ENCODE measurements at regions not wholly inside any gene's neighbourhood (a gene's known extent, or its start where the extent isn't known, plus 50 kb on each side); places are given as distances from the start of the nearest gene placed in this dataset.

DNA sequence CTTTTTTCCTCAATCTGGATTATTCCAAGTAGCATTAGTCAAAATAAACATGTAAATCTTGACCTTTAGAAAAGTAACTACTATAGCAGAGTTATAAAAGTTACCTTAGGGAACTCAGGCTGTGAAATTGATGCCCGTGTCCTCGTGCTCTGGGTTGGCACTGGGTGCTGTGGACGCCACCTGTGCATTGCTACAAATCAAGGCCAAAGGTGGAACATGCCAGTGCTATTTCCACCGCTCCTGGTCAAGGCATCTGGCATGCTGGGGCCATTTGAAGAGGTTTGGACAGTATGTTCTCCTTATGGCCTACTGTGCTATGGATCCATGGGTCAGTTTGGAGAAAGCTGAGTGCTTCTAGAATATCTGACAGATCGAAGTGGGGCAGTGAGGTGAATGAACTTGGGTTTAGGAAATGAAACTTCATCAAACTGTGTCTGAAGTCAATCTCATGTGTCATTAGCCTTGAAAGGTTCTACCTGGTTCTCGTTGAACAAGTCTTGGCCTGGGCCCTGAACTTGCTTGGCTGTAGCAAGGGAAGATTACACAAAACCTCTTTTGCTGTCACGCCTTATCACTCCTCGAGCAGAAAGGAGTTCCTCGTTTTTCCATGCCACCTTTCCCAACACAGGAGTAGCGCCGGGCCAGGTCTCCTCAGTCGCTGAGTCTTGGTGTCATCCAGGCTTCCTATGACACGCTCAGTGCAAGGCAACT is 397.6 kb upstream of the RGMA start:
- no peak for DNase-seq (ENCODE audit: low read depth in 2 of 2)
- no peak for TF ChIP-seq CTCF (IDR thresholded peaks at IDR 0.05; ENCODE audit: low read depth, low read length)

GRCh38 chr15:93485438-93486327 is 396.7 kb upstream of the RGMA start:
- TF ChIP-seq CTCF (IDR thresholded peaks at IDR 0.05; ENCODE audit: low read depth, low read length), result no peak
- no peak overlapping the region for H3K4me3 ChIP-seq (replicated peaks in 1 of 2; ENCODE audit: low read depth in 2 of 2, low read length in 2 of 2)
- DNase-seq (ENCODE audit: low read depth in 2 of 2), result no peak

More for the DNA sequence above, 397.6 kb upstream of the RGMA start:
- no peak overlapping the region for H3K4me3 ChIP-seq (replicated peaks in 1 of 2; ENCODE audit: low read depth in 2 of 2, low read length in 2 of 2)

DNA sequence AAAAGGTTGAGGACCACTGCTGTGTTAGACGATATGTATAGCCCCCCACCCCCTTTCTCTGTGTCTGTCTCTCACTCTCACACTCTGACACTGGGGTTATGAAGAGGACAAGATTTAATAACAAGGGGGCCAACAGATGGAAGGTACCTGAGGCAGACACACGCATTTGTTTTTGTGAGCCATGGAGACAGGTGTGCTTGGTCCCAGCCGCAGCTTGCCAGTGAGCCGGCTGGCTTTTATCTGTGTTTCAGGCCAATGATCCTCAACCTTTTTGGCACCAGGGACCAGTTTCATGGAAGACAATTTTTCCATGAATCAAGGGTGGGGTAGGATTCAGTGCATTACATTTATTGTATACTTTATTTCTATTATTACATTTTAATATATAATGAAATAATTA is 394.9 kb upstream of the RGMA start:
- TF ChIP-seq CTCF (IDR thresholded peaks at IDR 0.05; ENCODE audit: low read depth, low read length), result no peak
- no peak overlapping the region for H3K4me3 ChIP-seq (replicated peaks in 1 of 2; ENCODE audit: low read depth in 2 of 2, low read length in 2 of 2)
- no peak for DNase-seq (ENCODE audit: low read depth in 2 of 2)

- no peak for DNase-seq (ENCODE audit: low read depth in 2 of 2)
- no peak for TF ChIP-seq CTCF (IDR thresholded peaks at IDR 0.05; ENCODE audit: low read depth, low read length)
- no peak overlapping the region for H3K4me3 ChIP-seq (replicated peaks in 1 of 2; ENCODE audit: low read depth in 2 of 2, low read length in 2 of 2)
Measured at GRCh38 chr15:93482731-93483130, 393.7 kb upstream of the RGMA start.

DNA sequence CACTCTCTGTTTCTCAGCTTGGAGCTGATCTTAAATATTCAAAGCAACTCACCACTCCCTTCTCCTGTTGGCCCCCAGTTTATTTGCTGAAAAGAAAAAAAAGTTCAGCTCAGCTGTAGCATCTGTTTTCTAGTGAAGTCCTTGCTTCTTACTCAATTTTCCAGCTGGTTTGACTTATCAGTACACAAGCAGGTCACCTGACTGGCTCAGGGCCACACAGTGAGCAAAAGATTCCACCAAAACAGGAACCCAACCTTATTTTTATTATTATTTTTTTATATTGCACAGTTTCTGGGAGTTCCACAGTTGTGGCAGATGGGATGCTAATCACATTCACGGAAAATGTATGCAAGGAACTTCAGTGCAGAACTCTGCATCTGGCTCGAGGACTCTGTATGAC is 390.7 kb upstream of the RGMA start:
- no peak for DNase-seq (ENCODE audit: low read depth in 2 of 2)
- TF ChIP-seq CTCF (IDR thresholded peaks at IDR 0.05; ENCODE audit: low read depth, low read length), result no peak
- H3K4me3 ChIP-seq (replicated peaks in 1 of 2; ENCODE audit: low read depth in 2 of 2, low read length in 2 of 2), result no peak overlapping the region

- no peak for TF ChIP-seq CTCF (IDR thresholded peaks at IDR 0.05; ENCODE audit: low read depth, low read length)
- no peak for DNase-seq (ENCODE audit: low read depth in 2 of 2)
- no peak overlapping the region for H3K4me3 ChIP-seq (replicated peaks in 1 of 2; ENCODE audit: low read depth in 2 of 2, low read length in 2 of 2)
Measured at GRCh38 chr15:93478947-93479346, 389.9 kb upstream of the RGMA start.

All from cardiac fibroblast (primary cell).